HEK293T (cell line): ENCODE measurements at regions not wholly inside any gene's neighbourhood (a gene's known extent, or its start where the extent isn't known, plus 50 kb on each side); places are given as distances from the start of the nearest gene placed in this dataset.

Experiments
- CTCF ChIA-PET: fragments of 350-600 bp; formaldehyde crosslinking; extraction: SDS; loops from one replicate; lab custom pipeline; 2021; ENCODE audit warnings: antibody characterized with exemption, inconsistent platforms; lab: Yijun Ruan, JAX
- POLR2A ChIA-PET: fragments of 350-600 bp; formaldehyde crosslinking; extraction: SDS; loops from one replicate; lab custom pipeline; 2020; ENCODE audit warnings: antibody characterized with exemption, inconsistent platforms; lab: Yijun Ruan, JAX
- DNase-seq: peaks from one replicate; pipeline ENCODE4 v3.0.0; 2012; ENCODE audit warnings: mixed read lengths; ENCODE audit errors: extremely low spot score
- ARNT ChIP-seq: fragments of 450-650 bp; IDR thresholded peaks from 2 replicates; pipeline ENCODE4 v1.6.1; 2017; ENCODE audit warnings: mild to moderate bottlenecking
- BHLHE40 ChIP-seq: fragments of 450-650 bp; IDR thresholded peaks from 2 replicates; pipeline ENCODE4 v1.6.1; 2016; ENCODE audit warnings: mild to moderate bottlenecking, moderate library complexity, borderline replicate concordance
- CTBP1 ChIP-seq: fragments of 450-650 bp; IDR thresholded peaks from 2 replicates; pipeline ENCODE4 v1.6.1; 2016; ENCODE audit warnings: borderline replicate concordance
- ELF4 ChIP-seq: fragments of 450-650 bp; IDR thresholded peaks from 2 replicates; pipeline ENCODE4 v1.6.1; 2017; ENCODE audit warnings: antibody characterized with exemption
- FOXA1 ChIP-seq: fragments of 450-650 bp; IDR thresholded peaks from 2 replicates; pipeline ENCODE4 v1.6.1; 2016; ENCODE audit warnings: mild to moderate bottlenecking
- FOXK2 ChIP-seq: fragments of 450-650 bp; IDR thresholded peaks from 2 replicates; pipeline ENCODE4 v1.6.1; 2016; ENCODE audit warnings: mild to moderate bottlenecking
- FOXM1 ChIP-seq: fragments of 450-650 bp; IDR thresholded peaks from 2 replicates; pipeline ENCODE4 v1.6.1; 2017; ENCODE audit warnings: mild to moderate bottlenecking, borderline replicate concordance
- HDGF ChIP-seq: fragments of 450-650 bp; IDR thresholded peaks from 2 replicates; pipeline ENCODE4 v1.6.1; 2017; ENCODE audit warnings: antibody characterized with exemption, borderline replicate concordance
- L3MBTL2 ChIP-seq: fragments of 450-650 bp; conservative IDR thresholded peaks from 2 replicates; pipeline ENCODE4 v1.6.1; 2016; ENCODE audit warnings: mild to moderate bottlenecking
- LEF1 ChIP-seq: fragments of 450-650 bp; IDR thresholded peaks from 2 replicates; pipeline ENCODE4 v1.6.1; 2017; ENCODE audit warnings: mild to moderate bottlenecking, borderline replicate concordance
- NFRKB ChIP-seq: fragments of 450-650 bp; IDR thresholded peaks from 2 replicates; pipeline ENCODE4 v1.6.1; 2016; ENCODE audit warnings: mild to moderate bottlenecking, moderate library complexity
- SP1 ChIP-seq: fragments of 450-650 bp; IDR thresholded peaks from 2 replicates; pipeline ENCODE4 v1.6.1; 2017
- SUZ12 ChIP-seq: fragments of 450-650 bp; IDR thresholded peaks from 2 replicates; pipeline ENCODE4 v1.6.1; 2016; ENCODE audit warnings: mild to moderate bottlenecking
- TARDBP ChIP-seq: fragments of 450-650 bp; IDR thresholded peaks from 2 replicates; pipeline ENCODE4 v1.6.1; 2016
- ZNF384 ChIP-seq: fragments of 450-650 bp; IDR thresholded peaks from 2 replicates; pipeline ENCODE4 v1.6.1; 2016
- TF ChIP-seq, protein P1 (sequence below): fragments of 450-650 bp; IDR thresholded peaks from 2 replicates; pipeline ENCODE4 v1.6.1; 2016

GRCh38 chr6:106882601-106883518 lies 91.7 kb downstream of the CD24 start:
- no peak for TF ChIP-seq FOXM1
- no peak for TF ChIP-seq ELF4
- no peak for TF ChIP-seq TARDBP
- TF ChIP-seq LEF1 = no peak
- no peak for TF ChIP-seq CTBP1
- no peak for TF ChIP-seq L3MBTL2
- no peak for TF ChIP-seq NFRKB
- TF ChIP-seq SP1 = no peak
- no peak for TF ChIP-seq FOXA1
- TF ChIP-seq, protein P1, sequence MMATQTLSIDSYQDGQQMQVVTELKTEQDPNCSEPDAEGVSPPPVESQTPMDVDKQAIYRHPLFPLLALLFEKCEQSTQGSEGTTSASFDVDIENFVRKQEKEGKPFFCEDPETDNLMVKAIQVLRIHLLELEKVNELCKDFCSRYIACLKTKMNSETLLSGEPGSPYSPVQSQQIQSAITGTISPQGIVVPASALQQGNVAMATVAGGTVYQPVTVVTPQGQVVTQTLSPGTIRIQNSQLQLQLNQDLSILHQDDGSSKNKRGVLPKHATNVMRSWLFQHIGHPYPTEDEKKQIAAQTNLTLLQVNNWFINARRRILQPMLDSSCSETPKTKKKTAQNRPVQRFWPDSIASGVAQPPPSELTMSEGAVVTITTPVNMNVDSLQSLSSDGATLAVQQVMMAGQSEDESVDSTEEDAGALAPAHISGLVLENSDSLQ = no peak
- TF ChIP-seq BHLHE40 = no peak
- no peak for TF ChIP-seq SUZ12
- no peak for TF ChIP-seq FOXK2
- no peak for DNase-seq
- ChIA-PET POLR2A (no interaction called here), CTCF (interaction anchor here (0.5 to 0.9 kb wide), 5 partner anchors 11 to 1813 kb away, joined by 3 to 5 read pairs (median 4); no protein-coding TSS in a partner anchor)

GRCh38 chr6:106882138-106882537 lies 92.4 kb downstream of the CD24 start:
- TF ChIP-seq CTBP1 (no peak), LEF1 (no peak), SUZ12 (no peak), ZNF384 (no peak), ELF4 (no peak), BHLHE40 (no peak), TARDBP (no peak), SP1 (no peak), ARNT (no peak), L3MBTL2 (no peak), FOXM1 (no peak), FOXK2 (no peak), NFRKB (no peak), HDGF (no peak), FOXA1 (no peak)
- TF ChIP-seq, protein P1 = no peak
- no peak for DNase-seq
- POLR2A ChIA-PET = no interaction called here
- CTCF ChIA-PET = interaction anchor here (0.6 kb wide), 1 partner anchor 14 kb away, joined by 5 read pairs; no protein-coding TSS in a partner anchor

DNA sequence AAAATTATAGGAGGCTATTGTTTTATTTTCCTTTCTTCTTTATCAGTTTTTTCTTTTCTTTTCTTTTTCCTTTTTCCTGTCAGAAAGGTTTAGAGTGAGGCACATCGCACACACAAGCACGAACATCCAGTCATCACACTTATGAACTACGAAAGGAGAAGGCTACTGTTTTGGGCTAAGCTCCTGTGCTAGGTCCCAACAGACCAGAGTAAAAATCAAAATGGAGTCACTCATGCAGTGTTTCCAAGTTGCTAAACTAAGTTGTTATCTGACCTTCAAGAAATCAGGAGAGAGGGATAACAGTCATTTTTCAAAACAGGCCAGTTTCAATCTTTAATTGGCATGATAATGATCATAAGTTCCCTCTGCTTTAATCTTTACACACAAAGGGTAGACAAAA lies 93.6 kb downstream of the CD24 start:
- no peak for TF ChIP-seq ARNT
- no peak for TF ChIP-seq ELF4
- TF ChIP-seq BHLHE40 = no peak
- no peak for TF ChIP-seq LEF1
- no peak for TF ChIP-seq NFRKB
- no peak for TF ChIP-seq CTBP1
- DNase-seq = no peak
- ChIA-PET POLR2A (no interaction called here), CTCF (no interaction called here)

GRCh38 chr6:106875782-106876321 lies 98.7 kb downstream of the CD24 start:
- ChIA-PET POLR2A (no interaction called here), CTCF (no interaction called here)
- TF ChIP-seq BHLHE40 (no peak), ZNF384 (no peak), TARDBP (no peak), NFRKB (no peak), L3MBTL2 (no peak), HDGF (no peak), FOXA1 (no peak), LEF1 (no peak), ELF4 (no peak), ARNT (no peak), CTBP1 (no peak), SUZ12 (no peak), SP1 (no peak), FOXK2 (no peak)
- TF ChIP-seq, protein P1 = no peak
- no peak for DNase-seq

- DNase-seq = no peak
- TF ChIP-seq TARDBP (no peak), CTBP1 (no peak), HDGF (no peak), FOXA1 (no peak), LEF1 (no peak), BHLHE40 (no peak), SP1 (no peak), SUZ12 (no peak), FOXK2 (no peak), NFRKB (no peak), L3MBTL2 (no peak), ZNF384 (no peak), ARNT (no peak), FOXM1 (no peak), ELF4 (no peak)
- TF ChIP-seq, protein P1 = no peak
- POLR2A ChIA-PET = no interaction called here
- CTCF ChIA-PET = no interaction called here
Observed at GRCh38 chr6:106874481-106874880, 100.0 kb downstream of the CD24 start.
